ENCODE measurements at regions not wholly inside any gene's neighbourhood (a gene's known extent, or its start where the extent isn't known, plus 50 kb on each side); places are given as distances from the start of the nearest gene placed in this dataset.

GRCh38 chr4:125365731-125366130, 51.0 kb downstream of the FAT4 start:
- DNase-seq (ENCODE audit: low spot score) (no peak), FAIRE-seq (no peak)

- FAIRE-seq (no peak), DNase-seq (ENCODE audit: low spot score) (no peak)
Observed at GRCh38 chr4:125368146-125368545, 53.4 kb downstream of the FAT4 start.

GRCh38 chr4:125368671-125369081, 53.9 kb downstream of the FAT4 start:
- FAIRE-seq (no peak), DNase-seq (ENCODE audit: low spot score) (no peak)

- DNase-seq (ENCODE audit: low spot score): no peak
- no peak for FAIRE-seq
Observed at GRCh38 chr4:125369098-125369497, 54.3 kb downstream of the FAT4 start.

GRCh38 chr4:125370478-125370877, 55.7 kb downstream of the FAT4 start:
- DNase-seq (ENCODE audit: low spot score) (no peak), FAIRE-seq (no peak)

GRCh38 chr4:125382995-125383394, 68.2 kb downstream of the FAT4 start:
- FAIRE-seq: no peak
- DNase-seq (ENCODE audit: low spot score): no peak

GRCh38 chr4:125387770-125388169, 73.0 kb downstream of the FAT4 start:
- no peak for DNase-seq (ENCODE audit: low spot score)
- no peak for FAIRE-seq

GRCh38 chr4:125388613-125389012, 73.9 kb downstream of the FAT4 start:
- DNase-seq (ENCODE audit: low spot score) (no peak), FAIRE-seq (no peak)

- peak; percentile 73 for DNase-seq (ENCODE audit: low spot score)
- FAIRE-seq: peak; percentile 84
Observed at GRCh38 chr4:125389713-125390112, 75.0 kb downstream of the FAT4 start.

- DNase-seq (ENCODE audit: low spot score) (peak; percentile 15), FAIRE-seq (no peak)
Observed at GRCh38 chr4:125390126-125390525, 75.4 kb downstream of the FAT4 start.

- FAIRE-seq: no peak
Observed at GRCh38 chr4:125390727-125391126, 76.0 kb downstream of the FAT4 start.

GRCh38 chr4:125392694-125393093, 77.9 kb downstream of the FAT4 start:
- no peak for FAIRE-seq
- no peak for DNase-seq (ENCODE audit: low spot score)

More at GRCh38 chr4:125390727-125391126, 76.0 kb downstream of the FAT4 start:
- no peak for DNase-seq (ENCODE audit: low spot score)

- FAIRE-seq: no peak
Observed at GRCh38 chr4:125393825-125394224, 79.1 kb downstream of the FAT4 start.

GRCh38 chr4:125397226-125397625, 82.5 kb downstream of the FAT4 start:
- FAIRE-seq (no peak), DNase-seq (ENCODE audit: low spot score) (no peak)

More at GRCh38 chr4:125393825-125394224, 79.1 kb downstream of the FAT4 start:
- no peak for DNase-seq (ENCODE audit: low spot score)

- DNase-seq (ENCODE audit: low spot score): no peak
- no peak for FAIRE-seq
Observed at GRCh38 chr4:125398263-125399002, 83.7 kb downstream of the FAT4 start.

- DNase-seq (ENCODE audit: low spot score) (no peak), FAIRE-seq (no peak)
Observed at GRCh38 chr4:125400756-125401155, 86.0 kb downstream of the FAT4 start.

- no peak for DNase-seq (ENCODE audit: low spot score)
- no peak for FAIRE-seq
Observed at GRCh38 chr4:125401784-125402183, 87.0 kb downstream of the FAT4 start.

GRCh38 chr4:125420526-125420925, 105.8 kb downstream of the FAT4 start:
- DNase-seq (ENCODE audit: low spot score): no peak
- peak; percentile 73 for FAIRE-seq

GRCh38 chr4:125421547-125421946, 106.8 kb downstream of the FAT4 start:
- FAIRE-seq (no peak), DNase-seq (ENCODE audit: low spot score) (no peak)

GRCh38 chr4:125423124-125423523, 108.4 kb downstream of the FAT4 start:
- no peak for FAIRE-seq
- no peak for DNase-seq (ENCODE audit: low spot score)

- no peak for DNase-seq (ENCODE audit: low spot score)
- no peak for FAIRE-seq
Observed at GRCh38 chr4:125428832-125429231, 114.1 kb downstream of the FAT4 start.

GRCh38 chr4:125430086-125430485, 115.3 kb downstream of the FAT4 start:
- no peak for FAIRE-seq
- DNase-seq (ENCODE audit: low spot score): no peak

GRCh38 chr4:125432078-125432477, 117.3 kb downstream of the FAT4 start:
- FAIRE-seq: no peak
- no peak for DNase-seq (ENCODE audit: low spot score)
